Kidney tubule cell (primary cell): ENCODE measurements at regions not wholly inside any gene's neighbourhood (a gene's known extent, or its start where the extent isn't known, plus 50 kb on each side); places are given as distances from the start of the nearest gene placed in this dataset.
A peak's percentile ranks its signal among the peaks of the same experiment; 100 is the strongest.
"Not testable (repeated sequence)": the region's sequence is repeated elsewhere in the genome, so short reads cannot be mapped to it uniquely, and the experiment has no call there.

Experiments used
- DNase-seq: peaks from one replicate; pipeline ENCODE4 v3.0.0-alpha.2; 2018; ENCODE audit warnings: low spot score

DNA sequence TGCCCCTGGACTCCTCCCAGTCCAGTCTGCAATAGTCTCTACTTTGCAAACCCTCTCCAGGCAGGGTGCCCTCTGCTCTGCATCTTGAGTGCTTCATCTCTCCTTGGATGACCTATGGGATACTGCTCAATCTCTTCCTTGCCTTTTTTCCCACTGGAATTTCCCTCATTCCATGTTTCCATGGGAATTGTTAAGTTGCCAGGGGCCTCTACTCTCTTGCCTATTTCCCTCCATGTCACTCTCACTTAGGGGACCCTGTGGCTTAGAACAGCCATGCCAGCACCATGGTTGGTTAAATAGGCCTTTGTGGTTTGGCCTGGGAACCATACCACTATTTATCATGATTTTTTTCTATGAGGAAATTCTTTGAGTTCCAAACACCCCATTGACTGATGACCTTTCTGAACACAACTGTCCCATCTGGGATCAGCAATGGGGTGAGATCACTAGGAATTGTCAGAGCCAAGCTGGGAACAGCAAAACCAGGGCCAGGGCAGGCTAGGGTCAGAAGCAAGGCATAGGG is 91.4 kb upstream of the RBMS1 start:
- peak; percentile 65 for DNase-seq

DNA sequence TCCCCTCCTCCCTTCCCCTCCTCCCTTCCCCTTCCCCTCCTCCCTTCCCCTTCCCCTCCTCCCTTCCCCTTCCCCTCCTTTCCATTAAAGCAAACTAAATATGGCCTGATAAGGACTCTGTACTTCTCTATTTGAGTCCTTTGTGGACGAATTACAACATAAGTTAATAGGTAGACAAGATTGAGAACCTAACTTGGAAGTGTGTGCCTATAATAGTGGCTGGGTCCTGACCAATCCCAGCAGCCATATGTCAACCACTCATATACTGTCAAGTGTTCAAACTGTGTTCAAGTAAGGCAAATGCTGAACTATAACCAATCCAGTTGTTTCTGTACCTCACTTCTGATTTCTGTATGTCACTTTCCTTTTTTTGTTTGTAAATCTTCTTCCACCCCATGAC is 97.1 kb upstream of the RBMS1 start:
- no peak for DNase-seq

DNA sequence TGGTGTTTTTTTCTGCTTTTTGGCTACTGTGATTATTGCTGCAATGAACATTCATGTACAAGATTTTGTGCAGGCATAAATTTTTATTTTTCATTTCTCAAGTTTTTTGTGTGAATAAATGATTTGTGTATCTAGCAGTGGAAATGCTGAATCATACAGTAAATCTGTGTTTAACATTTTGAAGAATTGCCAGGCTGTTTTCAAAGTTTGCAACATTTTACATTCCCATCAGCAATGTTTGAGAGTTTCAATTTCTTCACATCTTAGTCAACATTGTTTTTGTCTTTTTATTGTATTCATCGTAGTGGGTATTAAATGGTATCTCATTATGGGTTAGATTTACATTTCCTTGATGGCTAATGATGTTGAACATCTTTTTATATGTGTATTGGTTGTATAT is 98.8 kb upstream of the RBMS1 start:
- DNase-seq = no peak

GRCh38 chr2:160592993-160593392 is 99.4 kb upstream of the RBMS1 start:
- DNase-seq = no peak

DNA sequence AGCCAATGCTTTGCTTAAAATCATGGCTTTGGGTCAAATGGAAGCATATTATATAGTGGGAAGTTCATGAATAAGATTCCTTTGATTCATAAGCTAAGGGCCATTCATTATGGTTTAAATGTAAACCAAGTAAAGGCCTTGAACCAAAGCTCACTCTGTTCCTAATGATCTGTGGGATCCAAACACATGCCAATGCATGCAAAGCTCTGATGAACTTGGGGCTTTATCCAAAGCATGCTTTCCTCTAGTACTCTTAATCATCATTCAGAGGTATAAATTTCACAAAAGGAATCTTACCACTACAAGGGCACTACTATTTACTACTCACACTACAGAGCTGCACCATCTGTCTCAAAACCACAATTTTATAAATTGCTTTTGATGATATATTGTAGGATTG is 102.8 kb upstream of the RBMS1 start:
- no peak for DNase-seq

DNA sequence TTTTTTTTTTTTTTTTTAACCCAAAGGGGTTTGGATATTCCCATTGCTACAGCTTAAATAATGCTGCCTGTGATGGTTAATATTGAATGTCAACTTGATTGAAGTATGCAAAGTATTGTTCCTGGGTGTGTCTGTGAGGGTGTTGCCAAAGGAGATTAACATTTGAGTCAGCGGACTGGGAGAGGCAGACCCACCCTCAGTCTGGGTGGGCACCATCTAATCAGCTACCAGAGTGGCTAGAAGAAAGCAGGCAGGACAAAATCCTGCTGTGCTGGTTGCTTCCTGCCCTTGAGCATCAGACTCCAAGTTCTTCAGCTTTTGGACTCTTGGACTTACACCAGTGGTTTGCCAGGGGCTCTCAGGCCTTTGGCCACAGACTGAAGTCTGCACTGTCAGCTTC is 106.8 kb upstream of the RBMS1 start:
- not testable (repeated sequence) for DNase-seq

DNA sequence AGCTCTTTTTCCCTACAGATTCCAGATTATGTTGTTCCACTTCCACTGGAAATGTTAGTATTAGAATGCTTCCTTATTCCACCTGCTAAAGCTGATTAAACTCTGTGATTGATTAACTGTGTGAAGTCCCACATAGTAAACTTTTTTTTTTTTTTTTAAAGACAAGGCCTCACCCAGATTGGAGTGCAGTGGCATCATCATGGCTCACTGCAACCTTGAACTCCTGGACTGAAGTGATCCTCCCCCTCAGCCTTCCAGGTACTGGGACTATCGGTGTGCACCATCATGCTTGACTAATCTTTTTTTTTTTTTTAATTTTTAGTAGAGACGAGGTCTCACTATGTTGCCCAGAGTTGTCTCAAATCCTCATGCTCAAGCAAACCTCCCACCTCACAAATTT is 108.5 kb upstream of the RBMS1 start:
- DNase-seq = peak; percentile 59

DNA sequence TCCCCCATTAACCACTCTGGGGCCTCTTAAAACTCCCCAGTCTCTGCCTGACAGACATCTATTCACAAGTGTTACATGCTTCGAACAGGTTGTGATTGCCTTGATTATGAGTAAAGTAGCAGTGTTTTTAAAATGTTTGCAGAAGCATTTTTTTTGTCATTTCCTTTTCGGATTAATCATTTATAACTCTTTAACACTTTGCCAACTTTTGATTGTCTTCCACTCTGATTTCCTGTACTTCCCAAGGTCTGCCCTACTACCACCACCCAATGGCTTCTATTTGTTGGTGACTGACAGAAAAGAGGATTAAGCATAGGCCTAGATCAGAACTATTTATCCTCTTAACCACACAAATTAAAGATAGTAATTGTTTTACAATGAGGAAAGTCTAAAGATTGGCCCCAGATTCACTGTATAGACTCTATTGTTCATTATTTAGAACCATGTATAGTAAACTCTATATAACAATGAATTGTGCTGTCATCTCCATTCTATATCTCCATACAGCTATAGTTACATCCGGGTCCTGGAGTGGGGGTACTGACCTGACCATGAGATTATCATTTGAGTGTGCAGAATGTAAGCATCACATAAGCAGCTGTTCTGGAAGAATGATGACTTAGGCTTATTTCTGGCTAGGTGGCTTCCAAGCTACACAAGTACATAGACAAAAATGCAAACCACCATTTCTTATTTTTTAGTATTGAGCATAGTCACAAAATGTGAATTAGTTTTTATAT is 110.3 kb upstream of the RBMS1 start:
- DNase-seq = peak; percentile 49

- no peak for DNase-seq
Observed at GRCh38 chr2:160606341-160606740, 112.7 kb upstream of the RBMS1 start.

DNA sequence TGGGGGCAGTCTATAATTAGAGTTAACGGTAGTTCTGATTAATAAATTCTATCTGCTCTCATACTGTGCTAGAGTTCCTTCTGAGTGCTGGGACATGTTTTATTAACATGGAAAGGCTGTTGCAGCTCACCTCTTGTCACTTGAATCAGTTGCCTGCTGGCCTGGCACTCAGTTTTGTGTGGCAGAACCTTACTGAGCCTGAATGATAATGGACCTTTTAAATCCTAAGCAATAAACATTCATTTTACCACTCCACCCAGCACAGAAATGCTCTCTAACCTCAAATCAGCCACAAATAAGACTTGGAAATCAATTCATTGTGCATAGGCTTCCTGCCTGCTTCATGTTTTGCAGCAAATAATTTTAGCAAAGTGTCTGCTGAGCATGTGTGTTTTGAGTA is 115.0 kb upstream of the RBMS1 start:
- DNase-seq = no peak

GRCh38 chr2:160609346-160609745 is 115.7 kb upstream of the RBMS1 start:
- no peak for DNase-seq

GRCh38 chr2:160610041-160610440 is 116.4 kb upstream of the RBMS1 start:
- no peak for DNase-seq

GRCh38 chr2:160612266-160612856 is 118.8 kb upstream of the RBMS1 start:
- DNase-seq = no peak

DNA sequence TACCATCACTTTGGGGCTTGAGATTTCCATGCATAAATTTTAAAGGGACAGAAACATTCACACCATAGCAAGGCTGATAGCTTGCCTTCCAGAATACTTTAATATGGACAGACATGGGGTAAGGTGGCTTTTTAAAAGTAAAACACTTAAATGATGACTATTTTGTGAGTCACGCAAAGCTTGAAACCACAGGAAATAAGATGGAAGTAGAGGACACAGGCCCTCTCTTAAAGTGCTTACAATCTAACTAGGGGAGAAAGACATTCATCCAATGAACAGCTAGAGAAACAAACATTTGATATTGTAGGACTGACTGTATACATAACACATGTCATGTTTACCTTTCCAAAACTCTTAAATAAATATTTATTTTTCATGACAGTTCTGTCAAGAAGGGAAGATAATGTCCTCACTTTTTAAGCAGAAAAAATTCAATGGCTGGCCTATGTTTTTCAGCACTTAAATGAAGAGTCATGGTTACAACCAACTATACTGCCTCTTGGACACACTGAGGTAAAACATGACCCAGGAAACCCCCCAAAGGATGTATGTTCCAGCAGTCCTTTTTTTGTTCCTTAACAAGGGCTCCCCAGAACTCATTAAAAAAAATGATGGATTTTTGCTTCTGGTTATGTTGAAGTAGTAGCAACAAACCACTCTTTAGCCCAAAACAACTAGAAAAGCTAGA is 120.0 kb upstream of the RBMS1 start:
- DNase-seq = peak; percentile 79

- DNase-seq = peak; percentile 34
Observed at GRCh38 chr2:160614391-160614790, 120.8 kb upstream of the RBMS1 start.

DNA sequence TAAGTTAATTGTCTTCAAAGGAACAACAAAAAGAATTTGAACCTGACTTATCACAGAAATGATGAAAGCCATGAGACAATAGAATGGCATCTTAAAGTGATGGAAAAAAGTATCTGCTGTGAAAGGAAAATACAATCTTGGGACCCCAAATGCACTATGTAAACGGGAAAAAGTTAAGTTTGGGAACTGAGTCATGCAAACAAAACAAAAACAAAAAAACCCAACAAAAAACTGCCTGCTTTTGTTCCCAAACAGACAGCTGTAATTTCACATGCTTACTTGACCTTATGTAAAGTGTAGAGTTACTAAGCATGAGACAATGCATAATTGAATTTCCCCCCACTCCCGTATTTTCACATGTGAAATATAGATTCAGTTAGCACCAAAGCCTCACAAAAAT is 122.1 kb upstream of the RBMS1 start:
- no peak for DNase-seq

DNA sequence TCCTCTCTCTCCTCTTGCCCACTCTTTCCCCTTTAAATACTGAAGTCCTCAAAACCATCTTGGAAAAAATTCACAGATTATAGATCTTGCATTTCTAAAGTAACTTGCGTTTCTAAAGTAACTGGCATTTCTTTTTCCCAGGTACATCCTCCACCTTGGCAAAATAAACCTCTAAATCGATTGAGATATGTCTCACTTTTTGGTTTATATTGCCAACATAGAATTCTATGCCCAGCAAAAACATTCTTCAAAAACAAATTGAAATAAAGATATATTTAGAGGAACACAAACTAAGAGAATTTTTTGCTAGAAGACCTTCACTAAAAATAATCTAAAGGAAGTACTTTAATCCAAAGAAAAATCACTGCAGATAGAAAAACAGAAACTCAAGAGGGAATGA is 122.5 kb upstream of the RBMS1 start:
- DNase-seq = no peak

GRCh38 chr2:160621748-160622147 is 128.1 kb upstream of the RBMS1 start:
- no peak for DNase-seq

DNA sequence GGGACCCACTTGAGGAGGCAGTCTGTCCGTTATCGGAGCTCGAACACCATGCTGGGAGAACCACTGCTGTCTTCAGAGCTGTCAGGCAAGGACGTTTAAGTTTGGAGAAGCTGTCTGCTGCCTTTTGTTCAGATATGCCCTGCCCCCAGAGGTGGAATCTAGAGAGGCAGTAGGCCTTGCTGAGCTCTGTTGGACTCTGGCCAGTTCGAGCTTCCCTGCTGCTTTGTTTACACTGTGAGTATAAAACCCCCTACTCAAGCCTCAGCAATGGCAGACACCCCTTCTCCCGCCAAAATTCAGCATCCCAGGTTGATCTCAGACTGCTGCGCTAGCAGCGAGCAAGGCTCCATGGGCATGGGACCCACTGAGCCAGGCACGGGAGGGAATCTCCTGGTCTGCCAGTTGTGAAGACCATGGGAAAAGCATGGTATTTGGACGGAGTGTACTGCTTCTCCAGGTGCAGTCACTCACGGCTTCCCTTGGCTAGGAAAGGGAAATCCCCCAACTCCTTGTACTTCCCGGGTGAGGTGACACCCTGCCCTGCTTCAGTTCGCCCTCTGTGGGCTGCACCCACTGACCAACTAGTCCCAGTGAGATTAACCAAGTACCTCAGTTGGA is 134.5 kb upstream of the RBMS1 start:
- not testable (repeated sequence) for DNase-seq

- peak; percentile 37 for DNase-seq
Observed at GRCh38 chr2:160628811-160629210, 135.2 kb upstream of the RBMS1 start.

DNA sequence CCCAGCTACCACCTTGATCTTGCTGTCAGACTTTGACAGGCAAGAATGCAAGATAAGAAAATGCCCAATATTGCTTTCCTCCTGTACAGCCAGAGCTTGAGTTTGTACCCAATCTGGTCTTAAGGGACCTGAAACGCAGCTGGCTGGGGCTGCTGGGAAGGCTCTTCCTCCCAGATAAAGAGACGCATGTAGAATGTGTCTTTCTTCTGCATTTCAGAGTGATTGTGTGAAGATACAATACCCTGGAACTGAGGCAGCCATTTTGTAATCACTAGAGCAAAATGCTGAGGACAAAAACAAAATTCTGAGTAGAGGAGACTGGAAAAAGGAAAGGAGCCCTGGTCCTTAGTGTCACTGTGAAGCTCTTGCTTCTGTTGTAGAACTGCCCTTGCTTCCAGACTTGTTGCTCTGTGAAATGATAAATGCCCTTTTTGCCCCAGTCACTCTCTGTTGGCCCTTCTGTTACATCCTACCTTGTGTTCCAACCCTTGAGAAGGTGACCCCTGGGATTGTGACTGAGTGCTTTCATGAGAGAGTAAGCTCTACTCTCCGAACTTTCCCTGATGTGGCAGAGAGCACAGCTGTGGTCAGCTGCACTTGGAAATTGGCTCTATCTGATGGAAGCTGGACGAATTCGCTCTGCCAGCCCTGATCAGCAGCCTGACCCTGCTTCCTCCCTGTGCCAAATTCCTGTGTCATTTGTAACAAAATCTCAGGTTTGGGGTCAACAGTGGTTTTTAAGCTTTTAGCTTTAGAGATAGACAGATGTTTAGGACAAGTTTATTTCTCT is 137.4 kb upstream of the RBMS1 start:
- DNase-seq = no peak
